Astrocyte of the cerebellum (primary cell): ENCODE measurements at regions not wholly inside any gene's neighbourhood (a gene's known extent, or its start where the extent isn't known, plus 50 kb on each side); places are given as distances from the start of the nearest gene placed in this dataset.
"Not testable (repeated sequence)": the region's sequence is repeated elsewhere in the genome, so short reads cannot be mapped to it uniquely, and the experiment has no call there.

Experiments
- DNase-seq: peaks from one replicate; pipeline ENCODE4 v3.0.0-alpha.2; 2011; ENCODE audit warnings: low read depth
- H3K4me3 ChIP-seq: 2 replicates; pipeline ENCODE4 v1.5.1; 2011; ENCODE audit warnings: mild to moderate bottlenecking, low read depth, low read length, moderate library complexity
- CTCF ChIP-seq: IDR thresholded peaks from 2 replicates; pipeline ENCODE4 v1.5.1; 2012; ENCODE audit warnings: low read length, low read depth, moderate library complexity, mild to moderate bottlenecking; ENCODE audit errors: missing control alignments
- in situ Hi-C: cut with HindIII; loops from 2 replicates; pipeline ENCODE4 v1.10.0; 2017; ENCODE audit warnings: low sequenced_read_pairs

GRCh38 chr13:85148009-85148408 is 651.2 kb downstream of the SLITRK6 start:
- no peak for TF ChIP-seq CTCF
- in situ Hi-C loops = no loop called here
- peak; percentile 24 for DNase-seq
- H3K4me3 ChIP-seq = no peak overlapping the region

GRCh38 chr13:85142351-85142927 is 656.8 kb downstream of the SLITRK6 start:
- in situ Hi-C loops = no loop called here
- TF ChIP-seq CTCF = no peak
- DNase-seq = no peak
- no peak overlapping the region for H3K4me3 ChIP-seq

GRCh38 chr13:85141401-85141800 is 657.8 kb downstream of the SLITRK6 start:
- in situ Hi-C loops = no loop called here
- DNase-seq = no peak
- no peak overlapping the region for H3K4me3 ChIP-seq
- TF ChIP-seq CTCF = no peak

- DNase-seq = no peak
- in situ Hi-C loops = no loop called here
- H3K4me3 ChIP-seq = no peak overlapping the region
- TF ChIP-seq CTCF = no peak
Measured at GRCh38 chr13:85140192-85140591, 659.0 kb downstream of the SLITRK6 start.

GRCh38 chr13:85137516-85137915 is 661.7 kb downstream of the SLITRK6 start:
- no peak for TF ChIP-seq CTCF
- in situ Hi-C loops = no loop called here
- H3K4me3 ChIP-seq = no peak overlapping the region
- DNase-seq = no peak

- H3K4me3 ChIP-seq = no peak overlapping the region
- no peak for DNase-seq
- TF ChIP-seq CTCF = no peak
- in situ Hi-C loops = no loop called here
Measured at GRCh38 chr13:85132986-85133385, 666.2 kb downstream of the SLITRK6 start.

GRCh38 chr13:85123501-85123900 is 675.7 kb downstream of the SLITRK6 start:
- DNase-seq, H3K4me3 ChIP-seq, in situ Hi-C loops: not testable (repeated sequence)
